GM18511 (cell line): ENCODE measurements at regions not wholly inside any gene's neighbourhood (a gene's known extent, or its start where the extent isn't known, plus 50 kb on each side); places are given as distances from the start of the nearest gene placed in this dataset.
"Not testable (repeated sequence)": the region's sequence is repeated elsewhere in the genome, so short reads cannot be mapped to it uniquely, and the experiment has no call there.

Experiments
- ATAC-seq: cut with Tn5 transposase; IDR thresholded peaks from one replicate; pipeline ENCODE4 v1.9.1; 2021; ENCODE audit warnings: mild to moderate bottlenecking, moderate library complexity; ENCODE audit not compliant: unreplicated experiment

DNA sequence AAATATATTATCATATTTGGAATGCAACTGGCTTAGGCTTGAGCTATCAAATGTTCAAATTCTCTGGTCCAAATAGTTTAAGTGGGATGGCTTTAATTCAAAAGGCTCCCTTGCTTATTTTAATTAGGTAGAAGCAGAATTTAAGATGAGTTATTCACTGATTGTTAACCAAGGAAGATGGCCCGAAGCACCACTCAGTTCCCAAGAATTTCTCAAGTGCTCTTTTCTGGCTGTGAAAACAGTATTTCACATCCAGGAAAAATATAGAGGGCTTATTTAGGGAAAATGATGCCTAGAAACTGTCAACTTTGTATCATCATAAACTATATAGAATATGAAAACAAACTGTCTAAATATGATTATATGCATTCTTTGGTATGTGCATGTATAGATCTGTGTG, 246.5 kb upstream of the SFRP2 start:
- ATAC-seq: no peak

DNA sequence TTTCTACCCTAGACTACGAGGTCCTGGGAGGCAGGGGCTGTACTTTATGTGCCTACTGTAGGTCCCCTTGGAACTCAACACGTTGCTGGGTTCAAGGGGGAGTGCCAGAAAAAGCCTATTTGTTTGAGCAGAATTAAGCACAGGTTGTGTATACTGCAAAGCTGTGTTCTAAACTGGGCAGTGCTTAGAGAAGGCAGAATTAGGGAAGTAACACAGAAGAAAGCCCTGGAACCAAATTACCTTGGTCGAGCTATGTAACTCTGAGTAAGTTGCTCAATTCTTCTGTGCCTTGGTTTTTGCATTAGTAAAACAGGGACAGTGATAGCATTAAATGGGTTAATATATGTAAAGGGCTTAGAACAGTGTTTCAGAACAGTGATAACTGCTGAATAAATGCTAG, 245.0 kb upstream of the SFRP2 start:
- ATAC-seq: no peak

DNA sequence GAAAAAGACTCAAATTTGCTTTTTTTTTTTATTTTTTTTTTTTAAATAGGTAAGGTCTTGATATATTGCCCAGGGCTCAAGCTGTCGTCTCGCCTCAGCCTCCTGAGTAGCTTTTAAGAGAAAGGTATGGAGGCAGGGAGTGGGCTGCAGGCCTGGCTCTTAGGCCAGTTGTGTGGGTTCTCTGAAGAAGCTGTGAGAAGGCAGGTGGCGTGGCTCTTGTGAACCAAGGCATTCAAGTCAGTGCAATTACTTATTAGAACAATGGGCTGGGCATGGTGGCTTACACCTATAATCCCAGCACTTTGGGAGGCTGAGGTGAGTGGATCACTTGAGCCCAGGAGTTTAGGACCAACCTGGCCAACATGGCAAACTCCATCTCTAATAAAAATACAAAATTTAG, 244.0 kb upstream of the SFRP2 start:
- ATAC-seq: no peak

DNA sequence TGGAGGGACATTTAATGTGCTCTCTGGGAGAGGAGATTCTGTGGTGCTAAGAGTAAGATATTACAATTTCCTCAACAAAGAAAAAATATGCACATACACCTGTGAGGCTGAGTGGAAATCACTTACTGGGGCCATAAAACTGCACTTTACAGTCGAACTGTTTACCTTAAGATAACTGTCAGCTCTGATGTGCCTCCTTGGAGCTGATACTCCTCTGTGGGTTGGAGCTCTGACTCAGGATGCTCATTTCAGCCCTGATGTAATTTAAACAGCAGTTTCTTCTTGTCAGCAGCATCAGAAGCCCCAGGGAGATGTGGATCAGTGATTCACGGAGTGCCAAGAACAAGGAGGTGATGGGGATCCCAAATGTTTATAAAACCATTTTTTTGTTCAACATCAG, 241.9 kb upstream of the SFRP2 start:
- no peak for ATAC-seq

DNA sequence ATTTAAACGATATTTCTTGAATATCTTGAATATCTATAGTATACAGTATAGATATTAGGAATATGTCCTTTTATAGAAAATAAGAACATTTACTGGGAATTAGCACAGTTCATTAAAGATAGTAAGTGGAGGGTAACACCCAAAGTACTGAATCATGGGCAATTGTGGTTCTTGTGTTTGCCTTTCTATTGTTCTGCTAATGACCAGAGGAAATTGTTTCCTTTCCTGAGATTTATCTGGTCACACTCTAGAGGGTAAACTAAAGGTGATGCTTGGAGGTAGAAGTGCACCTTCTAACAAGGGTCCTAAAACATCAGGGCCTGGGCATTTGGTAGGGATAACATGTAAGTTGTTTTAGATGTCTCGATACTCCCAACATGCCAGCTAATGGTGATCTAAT, 241.3 kb upstream of the SFRP2 start:
- ATAC-seq: no peak

DNA sequence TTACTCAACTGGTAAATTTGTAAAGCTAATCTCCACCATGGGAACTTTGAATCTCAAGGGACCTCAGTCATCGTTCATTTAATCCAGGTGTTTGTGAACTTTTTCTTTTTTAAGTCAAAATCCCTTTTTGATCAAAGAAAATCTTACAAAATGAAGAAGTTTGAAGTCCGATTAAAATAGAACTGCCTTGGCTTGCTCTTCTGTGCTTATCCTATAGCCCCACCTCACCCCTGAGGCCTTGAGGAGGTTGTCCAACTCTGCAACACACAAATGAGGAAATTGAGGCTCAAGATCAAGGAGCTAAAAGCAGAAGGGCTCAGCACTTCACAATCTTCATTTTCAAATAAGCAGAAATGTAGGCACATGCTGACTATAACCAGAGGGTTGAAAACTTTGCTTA, 240.3 kb upstream of the SFRP2 start:
- ATAC-seq: no peak

DNA sequence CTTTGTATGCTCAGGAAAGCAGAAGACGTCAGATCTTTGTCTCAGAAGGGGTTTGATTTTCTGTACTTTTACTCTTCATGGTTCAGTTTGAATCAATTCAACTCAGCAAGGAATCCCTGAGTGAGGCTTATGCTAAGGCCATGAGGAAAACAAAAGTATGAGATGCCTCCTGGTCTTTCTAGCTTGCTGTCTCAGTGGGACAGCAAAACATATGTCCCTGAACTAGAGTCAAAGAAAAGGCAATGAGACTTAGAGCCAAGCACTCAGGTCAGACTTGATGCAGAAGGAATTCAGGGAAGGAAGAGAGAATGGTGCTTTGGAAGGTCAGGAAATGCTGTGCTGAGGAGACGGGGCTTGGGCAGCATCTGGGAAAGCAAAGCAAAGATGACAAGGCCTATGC, 236.2 kb upstream of the SFRP2 start:
- ATAC-seq: no peak

DNA sequence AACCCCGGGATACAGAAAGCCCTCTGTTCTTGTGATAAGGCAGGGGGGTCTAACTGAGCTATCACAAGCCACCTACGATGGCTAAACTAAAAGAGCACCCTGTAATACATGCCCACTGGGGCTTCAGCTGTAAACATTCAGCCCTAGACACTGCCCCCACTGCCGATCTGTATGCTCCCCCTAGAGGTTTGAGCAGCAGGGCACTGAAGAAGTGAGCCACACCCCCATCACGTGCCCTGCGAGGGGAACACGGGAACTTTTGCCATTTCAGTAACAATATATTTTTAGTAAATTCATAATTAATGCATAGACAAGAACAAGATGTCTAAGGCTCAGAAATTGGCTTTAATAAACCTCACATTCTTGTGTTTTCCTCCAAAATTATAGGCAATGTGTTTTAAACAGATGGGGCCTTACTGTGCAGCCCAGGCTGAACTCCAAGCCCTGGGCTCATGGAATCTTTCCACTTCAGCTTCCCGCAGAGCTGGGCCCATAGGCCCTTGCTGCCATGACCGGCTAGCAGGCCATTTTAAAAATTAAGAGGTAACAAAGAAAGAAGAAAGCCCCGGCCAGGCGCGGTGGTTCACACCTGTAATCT, 235.3 kb upstream of the SFRP2 start:
- no peak for ATAC-seq

DNA sequence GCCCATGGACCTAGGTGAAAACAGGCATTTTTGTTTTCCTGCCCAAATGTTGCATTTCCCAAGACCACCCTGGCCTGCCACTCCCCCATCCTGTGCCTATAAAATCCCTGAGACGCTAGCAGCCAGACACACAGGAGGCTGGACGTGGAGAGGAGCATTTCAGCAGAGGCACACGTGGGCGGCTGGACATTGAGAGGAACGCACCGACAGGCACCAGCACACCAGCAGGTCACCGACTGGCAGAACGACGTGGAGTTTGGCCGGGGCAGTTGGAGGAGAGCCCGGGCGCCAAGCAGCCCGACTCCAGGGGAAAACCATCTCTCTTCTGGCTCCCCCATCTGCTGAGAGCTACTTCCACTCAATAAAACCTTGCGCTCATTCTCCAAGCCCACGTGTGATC, 234.8 kb upstream of the SFRP2 start:
- not testable (repeated sequence) for ATAC-seq

DNA sequence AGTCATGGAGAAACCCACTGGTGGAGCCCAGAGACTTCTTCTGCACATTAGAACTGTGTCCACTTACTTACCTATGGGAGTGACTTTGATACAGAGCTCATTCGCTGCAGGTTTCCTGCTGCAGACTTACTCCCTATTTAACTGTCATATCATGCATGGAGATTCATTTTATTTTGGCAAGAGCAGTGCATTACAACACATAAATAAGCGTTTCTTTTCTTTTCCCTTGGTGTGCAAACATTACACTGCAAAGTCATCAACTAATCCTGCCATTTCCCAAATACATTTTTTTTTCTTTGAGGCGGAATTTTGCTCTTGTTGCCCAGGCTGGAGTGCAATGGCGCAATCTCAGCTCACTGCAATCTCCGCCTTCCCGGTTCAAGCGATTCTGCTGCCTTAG, 230.9 kb upstream of the SFRP2 start:
- no peak for ATAC-seq

DNA sequence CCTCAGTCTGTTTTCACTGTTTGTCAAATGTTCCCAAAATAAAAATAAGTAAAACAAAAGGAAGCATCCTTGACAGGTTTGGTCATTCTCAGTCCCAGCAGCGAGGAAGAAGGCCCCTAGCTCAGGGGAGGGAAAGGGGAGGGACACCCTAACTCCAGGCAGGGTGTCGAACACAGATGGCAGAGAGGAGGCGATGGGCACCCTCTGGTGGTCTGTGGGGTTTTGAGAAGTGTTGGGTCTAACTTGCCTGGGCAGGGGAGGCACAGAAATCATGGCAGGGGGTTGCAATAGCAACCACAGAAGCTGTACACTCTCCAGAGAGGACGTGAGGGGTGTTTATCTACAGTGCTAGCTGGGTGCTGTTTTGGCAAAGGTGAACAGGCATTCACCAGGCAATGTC, 229.8 kb upstream of the SFRP2 start:
- no peak for ATAC-seq

DNA sequence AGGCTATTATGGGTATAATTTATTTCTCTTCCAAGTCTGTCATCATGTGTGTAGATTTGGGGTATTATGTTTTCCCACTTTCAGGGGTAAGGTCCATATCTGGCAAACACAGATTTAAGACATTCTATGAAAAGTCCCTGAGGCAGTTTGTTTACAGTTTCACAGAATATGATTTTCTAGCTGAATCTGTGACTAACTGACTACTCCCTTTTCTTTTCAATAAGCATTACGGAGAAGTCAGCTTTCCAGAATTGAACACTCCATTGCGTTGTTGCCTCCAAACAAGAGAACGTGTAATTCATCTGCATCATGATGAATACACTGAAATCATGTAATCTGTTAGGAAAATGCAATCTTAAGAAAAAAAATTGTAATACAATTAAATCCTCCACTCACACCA, 226.7 kb upstream of the SFRP2 start:
- ATAC-seq: no peak

DNA sequence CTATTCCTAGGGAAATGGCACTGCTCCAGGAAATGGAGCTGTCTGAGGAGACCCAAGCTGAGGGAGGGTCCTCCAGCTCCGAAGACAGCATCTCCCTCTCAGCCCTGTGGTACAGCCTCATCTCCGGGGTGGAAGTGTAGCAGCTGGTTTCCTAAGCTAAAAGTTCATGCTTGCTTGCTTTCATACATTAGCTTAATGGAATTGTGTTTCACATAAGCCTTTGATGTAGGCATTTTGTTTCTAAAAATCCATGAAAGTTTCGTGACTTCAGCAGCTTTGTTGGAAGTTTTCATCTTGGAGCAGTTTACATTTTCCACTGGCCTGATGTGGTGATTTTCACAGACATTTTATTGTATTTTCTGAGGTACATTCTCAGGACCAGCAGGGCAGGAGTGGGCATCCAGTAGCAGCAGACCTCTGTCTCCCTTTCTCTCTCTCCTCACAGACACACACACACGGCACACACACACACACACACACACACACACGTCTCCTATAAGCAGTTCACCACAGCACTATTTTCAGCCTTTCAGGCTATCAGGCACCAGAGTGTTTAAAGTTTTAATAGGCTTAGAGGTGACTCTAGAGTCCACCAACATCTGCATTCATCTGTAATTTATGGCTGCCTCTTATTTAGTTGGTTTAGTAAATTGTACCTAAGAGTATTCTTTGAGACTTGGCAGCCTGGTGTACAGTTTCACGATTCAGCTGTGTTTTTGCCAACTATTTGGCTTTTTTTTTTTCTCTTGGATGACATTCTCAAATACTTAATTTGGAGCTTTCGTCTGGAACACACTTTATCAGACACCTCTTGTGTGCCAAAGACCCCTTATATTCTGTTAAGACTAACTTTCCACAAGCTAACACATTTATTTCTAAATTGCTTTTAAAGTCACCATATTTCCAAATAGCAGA, 225.8 kb upstream of the SFRP2 start:
- no peak for ATAC-seq

DNA sequence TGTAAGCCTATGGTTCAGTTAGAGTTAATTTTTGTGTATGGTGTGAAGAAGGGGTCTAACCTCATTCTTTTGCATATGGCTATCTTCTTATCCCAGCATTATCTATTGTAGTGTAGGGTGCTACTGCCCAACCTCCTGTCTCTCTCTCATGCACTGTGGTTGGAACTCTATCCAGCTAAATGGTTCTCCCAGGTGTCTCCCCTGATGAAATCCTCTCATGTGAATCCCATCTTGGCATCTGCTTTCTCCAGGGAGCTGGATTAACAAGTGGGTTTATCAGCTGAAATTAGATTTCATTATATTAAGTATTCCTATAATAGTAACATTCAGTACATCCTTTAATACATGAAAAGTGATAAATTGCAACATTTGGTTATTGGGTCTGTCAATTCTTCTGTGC, 224.7 kb upstream of the SFRP2 start:
- ATAC-seq: no peak

DNA sequence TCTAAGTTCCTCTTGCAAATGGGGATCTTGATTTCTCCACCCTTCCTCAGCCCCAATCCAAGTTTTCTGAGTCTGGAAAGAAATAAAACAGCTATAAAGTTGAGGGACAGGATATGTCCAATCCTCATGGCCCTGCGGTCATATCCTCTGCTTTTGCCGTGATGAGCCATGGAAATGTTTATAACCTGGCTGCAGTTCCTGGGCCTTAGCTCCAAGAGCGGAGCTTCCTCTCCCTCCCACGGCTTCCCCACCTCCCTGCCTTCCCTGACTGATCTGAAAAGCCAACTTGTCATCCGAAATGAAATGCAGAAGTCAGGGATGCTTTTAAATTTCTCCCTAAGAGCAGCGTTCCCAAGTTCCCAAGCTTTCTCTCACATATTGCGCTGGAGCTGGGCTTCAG, 221.5 kb upstream of the SFRP2 start:
- no peak for ATAC-seq

DNA sequence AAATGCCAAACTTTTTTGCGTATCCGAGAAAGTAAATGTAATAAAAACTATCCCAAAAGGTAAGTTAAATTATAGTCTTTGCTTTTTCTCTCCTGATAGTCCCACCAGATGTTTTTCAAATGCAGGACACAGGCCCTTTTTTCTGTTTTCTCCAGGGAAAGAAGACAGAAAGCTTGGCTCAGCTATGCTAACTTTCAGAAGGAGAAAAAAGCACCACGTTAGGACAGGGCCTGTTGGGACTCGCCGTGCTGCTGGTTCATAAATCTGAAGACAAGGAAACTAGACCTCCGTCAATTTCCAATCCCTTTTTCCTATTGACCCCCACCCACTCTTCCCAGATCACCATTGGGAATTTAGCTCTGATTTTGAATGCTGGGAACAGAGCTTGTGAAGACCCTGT, 220.9 kb upstream of the SFRP2 start:
- no peak for ATAC-seq

DNA sequence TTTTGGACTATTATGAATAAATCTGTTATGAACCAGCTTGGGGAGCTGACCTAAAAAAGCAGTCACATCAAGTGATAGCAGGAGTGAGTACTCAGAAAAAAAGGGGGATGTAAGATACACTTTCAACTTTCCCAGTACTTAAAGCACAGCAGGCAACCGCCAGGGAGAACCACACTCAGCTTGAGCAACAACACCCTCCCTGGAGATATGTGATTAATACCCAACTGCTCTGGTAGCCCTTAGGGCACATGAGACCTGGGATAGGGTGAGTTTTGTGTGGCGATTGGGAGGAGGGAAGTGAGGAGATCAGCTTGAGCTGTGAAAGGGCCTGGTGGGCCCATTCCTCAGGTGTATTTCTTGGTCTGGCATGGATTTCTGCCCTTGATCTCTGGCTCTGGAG, 220.3 kb upstream of the SFRP2 start:
- no peak for ATAC-seq

DNA sequence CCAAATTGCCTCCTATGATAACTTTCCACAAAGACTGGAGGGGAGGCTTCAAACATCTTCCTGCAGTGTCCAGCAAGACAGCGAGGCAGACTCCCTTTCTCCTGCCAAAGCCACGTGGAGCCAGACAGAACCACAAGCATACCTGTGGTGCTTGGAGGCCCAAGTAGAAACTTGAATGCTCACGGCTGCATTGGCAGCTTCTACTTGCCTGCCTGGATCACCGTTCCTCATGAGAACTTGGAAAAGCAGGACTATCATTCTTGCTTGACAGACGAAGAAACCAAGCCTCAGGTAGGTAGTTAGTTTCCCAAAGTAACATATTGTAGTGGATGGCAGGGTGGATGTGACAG, 216.3 kb upstream of the SFRP2 start:
- ATAC-seq: no peak

DNA sequence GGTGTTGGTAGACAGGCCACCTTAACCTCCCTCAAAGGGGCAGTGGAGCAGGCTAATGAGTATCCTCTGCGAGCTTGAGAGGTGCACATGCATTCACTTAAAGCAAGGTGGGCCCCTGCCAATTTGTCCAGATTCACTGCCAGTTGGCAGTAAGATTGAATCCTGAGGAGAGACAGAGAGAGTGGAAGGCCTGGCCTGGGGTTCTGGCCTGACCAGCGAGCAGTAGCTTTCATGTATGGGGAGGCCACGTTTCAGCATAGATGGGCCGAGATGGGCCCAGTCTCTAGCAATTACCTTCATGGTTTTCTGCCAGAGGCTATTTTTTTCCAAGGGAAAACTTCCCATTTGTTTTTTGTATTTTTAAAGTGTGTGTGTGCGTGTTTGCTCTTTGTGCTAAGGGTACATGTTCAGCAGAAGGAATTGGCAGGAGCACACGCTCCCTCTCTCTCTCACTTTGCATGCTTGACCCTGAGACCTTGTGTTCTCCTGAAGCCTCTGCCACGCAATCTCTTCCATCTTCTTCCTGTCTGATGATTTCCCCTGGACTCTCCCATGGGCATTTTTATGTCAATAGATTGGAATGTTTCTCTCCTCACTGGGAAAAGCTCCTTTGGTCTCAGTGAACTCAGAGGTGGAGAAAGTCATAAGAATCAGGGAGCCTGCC, 215.8 kb upstream of the SFRP2 start:
- ATAC-seq: no peak

DNA sequence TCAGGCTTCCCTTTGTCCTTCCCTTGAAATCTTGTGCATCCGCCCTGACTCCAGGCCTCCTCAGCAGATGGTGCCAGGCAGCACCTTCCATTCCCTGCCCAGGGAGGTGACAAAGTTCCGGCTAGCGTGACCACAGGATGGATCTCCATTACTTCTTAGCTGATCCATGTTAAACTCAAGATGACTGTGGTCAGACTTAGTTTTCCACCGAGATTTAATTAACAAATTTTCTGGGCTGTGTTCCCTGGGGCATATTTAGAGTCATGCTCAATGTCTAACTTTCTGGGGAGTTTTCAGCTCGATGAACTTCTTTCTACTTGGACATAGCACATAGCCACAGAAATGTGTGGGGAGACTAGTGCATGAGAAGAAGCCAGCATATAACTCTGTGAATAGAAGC, 215.1 kb upstream of the SFRP2 start:
- no peak for ATAC-seq

DNA sequence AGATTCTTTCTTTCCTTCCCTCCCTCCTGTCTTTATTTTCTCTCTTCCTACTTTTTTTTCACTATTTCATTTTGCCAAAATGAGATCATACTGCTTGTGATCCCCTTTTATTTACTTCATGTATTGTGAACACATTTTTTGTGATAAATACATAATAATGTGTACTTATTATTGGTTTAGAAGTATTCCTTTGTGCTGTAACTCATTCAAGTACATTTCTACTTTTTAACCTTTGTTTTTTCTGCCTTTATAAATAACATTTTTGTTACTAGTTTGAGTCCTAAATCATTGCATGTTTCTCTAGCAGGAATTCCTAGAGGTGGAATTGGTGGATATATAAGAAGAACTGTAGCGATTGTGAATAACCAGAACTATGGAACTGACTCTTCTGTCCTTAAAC, 214.5 kb upstream of the SFRP2 start:
- ATAC-seq: no peak

DNA sequence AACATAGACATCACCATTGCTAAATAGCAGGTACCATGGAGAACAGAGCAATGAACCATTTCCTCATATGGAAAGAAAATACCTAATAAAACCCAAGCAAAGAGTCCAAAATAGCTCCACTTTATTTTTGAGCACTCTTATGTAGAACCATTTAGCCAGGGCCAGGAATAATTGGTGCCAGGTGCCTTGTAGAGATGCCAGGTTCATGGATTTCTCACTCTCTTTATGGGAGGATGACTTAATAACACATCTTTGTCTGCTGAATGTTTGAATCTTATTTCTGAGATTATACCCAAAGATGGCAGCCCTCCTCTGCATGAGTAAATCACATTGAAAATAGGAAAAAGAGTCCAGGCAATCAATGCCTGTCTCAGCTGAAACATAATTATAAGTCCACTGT, 212.3 kb upstream of the SFRP2 start:
- ATAC-seq: no peak
